NCI-H2107 (cell line): ENCODE measurements at regions not wholly inside any gene's neighbourhood (a gene's known extent, or its start where the extent isn't known, plus 50 kb on each side); places are given as distances from the start of the nearest gene placed in this dataset.

Source experiments
- DNase-seq: peaks from one replicate; lab custom pipeline; 2025; lab: John Stamatoyannopoulos, UW

GRCh38 chr4:181682367-181683047 is 560.7 kb upstream of the TENM3 start:
- DNase-seq = no peak

- DNase-seq = no peak
Observed at GRCh38 chr4:181684310-181684709, 558.9 kb upstream of the TENM3 start.

GRCh38 chr4:181685461-181685860 is 557.7 kb upstream of the TENM3 start:
- DNase-seq = no peak

GRCh38 chr4:181685911-181686310 is 557.3 kb upstream of the TENM3 start:
- no peak for DNase-seq

- no peak for DNase-seq
Observed at GRCh38 chr4:181687116-181687515, 556.1 kb upstream of the TENM3 start.

GRCh38 chr4:181688432-181688831 is 554.8 kb upstream of the TENM3 start:
- no peak for DNase-seq

GRCh38 chr4:181688872-181689271 is 554.3 kb upstream of the TENM3 start:
- DNase-seq = no peak

- DNase-seq = no peak
Observed at GRCh38 chr4:181690498-181690897, 552.7 kb upstream of the TENM3 start.

GRCh38 chr4:181692965-181693364 is 550.2 kb upstream of the TENM3 start:
- no peak for DNase-seq

GRCh38 chr4:181693517-181693916 is 549.7 kb upstream of the TENM3 start:
- DNase-seq = no peak

- DNase-seq = no peak
Observed at GRCh38 chr4:181698221-181698620, 545.0 kb upstream of the TENM3 start.

- no peak for DNase-seq
Observed at GRCh38 chr4:181701214-181701613, 542.0 kb upstream of the TENM3 start.

GRCh38 chr4:181701894-181702293 is 541.3 kb upstream of the TENM3 start:
- DNase-seq = no peak

GRCh38 chr4:181702864-181703495 is 540.2 kb upstream of the TENM3 start:
- no peak for DNase-seq

GRCh38 chr4:181710143-181710542 is 533.1 kb upstream of the TENM3 start:
- no peak for DNase-seq

- DNase-seq = no peak
Observed at GRCh38 chr4:181711387-181711786, 531.8 kb upstream of the TENM3 start.

GRCh38 chr4:181728305-181728966 is 514.8 kb upstream of the TENM3 start:
- DNase-seq = no peak

- DNase-seq = no peak
Observed at GRCh38 chr4:181731900-181732299, 511.3 kb upstream of the TENM3 start.

GRCh38 chr4:181737744-181738143 is 505.5 kb upstream of the TENM3 start:
- no peak for DNase-seq

- DNase-seq = no peak
Observed at GRCh38 chr4:181739031-181739430, 504.2 kb upstream of the TENM3 start.

- no peak for DNase-seq
Observed at GRCh38 chr4:181741513-181741912, 501.7 kb upstream of the TENM3 start.

- peak; percentile 1 for DNase-seq
Observed at GRCh38 chr4:181745933-181746625, 497.1 kb upstream of the TENM3 start.

GRCh38 chr4:181748581-181748980 is 494.6 kb upstream of the TENM3 start:
- DNase-seq = no peak
